ENCODE measurements at regions not wholly inside any gene's neighbourhood (a gene's known extent, or its start where the extent isn't known, plus 50 kb on each side); places are given as distances from the start of the nearest gene placed in this dataset.

GRCh38 chr1:55860798-55861519 is 645.8 kb upstream of the USP24 start:
- no peak overlapping the region for H3K27ac Mint-ChIP-seq
- H3K9me3 ChIP-seq = no peaks in the 10 kb centered on the region
- no peaks in the 10 kb centered on the region for H3K36me3 Mint-ChIP-seq
- CTCF ChIA-PET = no interaction called here
- WGBS (ENCODE audit: insufficient coverage) = 84% methylated on average over 2 of the region's 6 CpGs
- ATAC-seq (replicated peaks in 1 of 4) = no peak
- H3K9me3 Mint-ChIP-seq = no peaks in the 10 kb centered on the region
- no peak for DNase-seq
- POLR2A ChIA-PET = no interaction called here
- no peaks in the 10 kb centered on the region for H3K4me1 ChIP-seq (ENCODE audit: control insufficient read depth in 1 of 2, extremely low read depth in 1 of 2, insufficient read depth in 2 of 2, low read length in 2 of 2)
- H3K27ac ChIP-seq (ENCODE audit: low read length) = no peak overlapping the region
- H3K27me3 Mint-ChIP-seq = no peaks in the 10 kb centered on the region
- H3K27me3 ChIP-seq (replicated peaks in 1 of 2; ENCODE audit: control insufficient read depth in 2 of 2, extremely low read depth in 1 of 2, insufficient read depth in 2 of 2, low read length in 1 of 2) = no peaks in the 10 kb centered on the region
- no peaks in the 10 kb centered on the region for H3K4me1 Mint-ChIP-seq
- H3K36me3 ChIP-seq (ENCODE audit: control insufficient read depth in 2 of 2, extremely low read depth in 1 of 2, insufficient read depth in 1 of 2, low read length in 1 of 2) = no peaks in the 10 kb centered on the region
- H3K4me3 Mint-ChIP-seq = no peak overlapping the region
- no peak overlapping the region for H3K4me3 ChIP-seq (ENCODE audit: control insufficient read depth in 1 of 2, extremely low read depth in 1 of 2, low read length in 1 of 2)

GRCh38 chr1:55860326-55860725 is 645.2 kb upstream of the USP24 start:
- no CpG with 5 or more reads among the region's 1 CpG for WGBS (ENCODE audit: insufficient coverage)
- H3K27me3 Mint-ChIP-seq = no peaks in the 10 kb centered on the region
- H3K9me3 Mint-ChIP-seq = no peaks in the 10 kb centered on the region
- Histone ChIP-seq H3K9me3 (no peaks in the 10 kb centered on the region), H3K4me1 (ENCODE audit: control insufficient read depth in 1 of 2, extremely low read depth in 1 of 2, insufficient read depth in 2 of 2, low read length in 2 of 2) (no peaks in the 10 kb centered on the region), H3K4me3 (ENCODE audit: control insufficient read depth in 1 of 2, extremely low read depth in 1 of 2, low read length in 1 of 2) (no peak overlapping the region), H3K27me3 (replicated peaks in 1 of 2; ENCODE audit: control insufficient read depth in 2 of 2, extremely low read depth in 1 of 2, insufficient read depth in 2 of 2, low read length in 1 of 2) (no peaks in the 10 kb centered on the region), H3K36me3 (ENCODE audit: control insufficient read depth in 2 of 2, extremely low read depth in 1 of 2, insufficient read depth in 1 of 2, low read length in 1 of 2) (no peaks in the 10 kb centered on the region), H3K27ac (ENCODE audit: low read length) (no peak overlapping the region)
- H3K27ac Mint-ChIP-seq = no peak overlapping the region
- no peak overlapping the region for H3K4me3 Mint-ChIP-seq
- ChIA-PET POLR2A (no interaction called here), CTCF (no interaction called here)
- H3K4me1 Mint-ChIP-seq = no peaks in the 10 kb centered on the region
- no peak for ATAC-seq (replicated peaks in 1 of 4)
- DNase-seq = no peak
- H3K36me3 Mint-ChIP-seq = no peaks in the 10 kb centered on the region

DNA sequence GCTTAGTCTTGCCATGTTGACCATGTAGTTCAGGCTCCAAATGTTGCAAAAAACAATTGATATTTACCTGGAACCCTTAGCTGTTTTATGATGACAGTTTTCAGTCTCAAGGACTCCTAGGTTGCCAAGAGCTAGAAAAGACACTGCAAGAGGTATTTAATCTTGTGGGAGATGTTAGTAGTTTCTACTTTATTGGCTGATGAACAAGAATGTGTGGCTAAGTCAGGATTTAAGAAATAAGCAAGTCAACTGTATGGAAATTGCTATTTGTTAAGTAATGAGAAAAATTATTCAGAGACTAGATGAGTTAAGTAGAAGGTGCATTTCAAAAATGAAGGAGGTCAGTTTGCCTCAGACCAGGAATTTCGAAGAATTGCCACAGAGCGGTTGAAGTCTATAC is 639.7 kb upstream of the USP24 start:
- Mint-ChIP-seq H3K9me3 (peaks cover 0 to 7% (median 0%) of the 10 kb centered on the region in 3 donors), H3K36me3 (no peaks in the 10 kb centered on the region), H3K4me1 (no peaks in the 10 kb centered on the region), H3K27me3 (peaks cover 0 to 4% of the 10 kb centered on the region in 2 donors), H3K27ac (no peak overlapping the region), H3K4me3 (no peak overlapping the region)
- ChIA-PET CTCF (no interaction called here), POLR2A (no interaction called here)
- WGBS (ENCODE audit: insufficient coverage) = no CpG with 5 or more reads among the region's 2 CpGs
- Histone ChIP-seq H3K9me3 (no peaks in the 10 kb centered on the region), H3K27ac (ENCODE audit: low read length) (no peak overlapping the region), H3K4me3 (ENCODE audit: control insufficient read depth in 1 of 2, extremely low read depth in 1 of 2, low read length in 1 of 2) (no peak overlapping the region), H3K4me1 (ENCODE audit: control insufficient read depth in 1 of 2, extremely low read depth in 1 of 2, insufficient read depth in 2 of 2, low read length in 2 of 2) (no peaks in the 10 kb centered on the region), H3K27me3 (replicated peaks in 1 of 2; ENCODE audit: control insufficient read depth in 2 of 2, extremely low read depth in 1 of 2, insufficient read depth in 2 of 2, low read length in 1 of 2) (no peaks in the 10 kb centered on the region), H3K36me3 (ENCODE audit: control insufficient read depth in 2 of 2, extremely low read depth in 1 of 2, insufficient read depth in 1 of 2, low read length in 1 of 2) (no peaks in the 10 kb centered on the region)
- DNase-seq (no peak), ATAC-seq (replicated peaks in 1 of 4) (no peak)

DNA sequence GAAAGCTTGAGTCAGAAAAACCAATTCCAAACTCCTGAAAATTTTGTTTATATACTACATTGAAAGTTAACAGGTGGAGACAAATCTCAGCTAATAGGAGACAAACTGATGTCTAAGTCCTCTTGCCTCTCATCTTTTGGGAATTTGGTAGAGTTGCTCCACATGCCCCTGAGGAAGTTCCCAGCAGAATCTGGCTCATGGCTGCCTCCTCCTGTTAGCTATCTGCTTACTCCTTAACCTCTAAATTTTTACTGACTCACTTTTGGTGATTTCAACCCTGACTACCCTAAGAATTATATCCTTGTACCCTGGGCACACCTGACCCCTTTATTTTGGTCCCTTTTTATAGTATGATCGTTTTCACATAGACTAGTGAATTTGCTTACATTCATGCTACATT is 633.7 kb upstream of the USP24 start:
- no peak for DNase-seq
- H3K9me3 ChIP-seq = no peaks in the 10 kb centered on the region
- H3K27me3 Mint-ChIP-seq = peaks cover 0 to 4% of the 10 kb centered on the region in 2 donors
- no peak overlapping the region for H3K27ac ChIP-seq (ENCODE audit: low read length)
- H3K36me3 ChIP-seq (ENCODE audit: control insufficient read depth in 2 of 2, extremely low read depth in 1 of 2, insufficient read depth in 1 of 2, low read length in 1 of 2) = no peaks in the 10 kb centered on the region
- H3K4me1 Mint-ChIP-seq = no peaks in the 10 kb centered on the region
- no peaks in the 10 kb centered on the region for H3K36me3 Mint-ChIP-seq
- ATAC-seq (replicated peaks in 1 of 4) = no peak
- H3K27ac Mint-ChIP-seq = no peak overlapping the region
- WGBS (ENCODE audit: insufficient coverage) = no CpG with 5 or more reads among the region's 1 CpG
- H3K4me1 ChIP-seq (ENCODE audit: control insufficient read depth in 1 of 2, extremely low read depth in 1 of 2, insufficient read depth in 2 of 2, low read length in 2 of 2) = no peaks in the 10 kb centered on the region
- ChIA-PET CTCF (no interaction called here), POLR2A (no interaction called here)
- no peak overlapping the region for H3K4me3 ChIP-seq (ENCODE audit: control insufficient read depth in 1 of 2, extremely low read depth in 1 of 2, low read length in 1 of 2)
- H3K9me3 Mint-ChIP-seq = peaks cover 0 to 8% (median 0%) of the 10 kb centered on the region in 3 donors
- H3K4me3 Mint-ChIP-seq = no peak overlapping the region
- H3K27me3 ChIP-seq (replicated peaks in 1 of 2; ENCODE audit: control insufficient read depth in 2 of 2, extremely low read depth in 1 of 2, insufficient read depth in 2 of 2, low read length in 1 of 2) = no peaks in the 10 kb centered on the region

DNA sequence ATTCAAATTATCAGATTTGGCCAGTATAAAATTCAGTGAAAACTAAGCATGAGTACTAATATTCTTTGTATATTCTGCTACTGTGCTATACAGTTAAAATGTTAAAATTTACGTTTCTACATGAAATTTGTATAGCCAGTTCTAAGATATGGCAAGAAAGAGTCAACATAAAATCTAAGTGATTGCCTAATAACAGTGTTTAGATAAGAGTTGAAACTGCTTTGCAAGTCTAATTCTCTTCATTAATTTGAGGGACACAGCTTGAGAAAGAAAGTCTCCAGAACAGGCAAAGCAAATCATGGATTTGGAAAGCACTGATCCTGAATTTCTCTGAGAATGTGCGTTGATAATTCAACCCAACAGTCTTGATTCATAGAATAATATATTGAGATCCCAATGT is 630.9 kb upstream of the USP24 start:
- CTCF ChIA-PET = no interaction called here
- no peak overlapping the region for H3K27ac ChIP-seq (ENCODE audit: low read length)
- no peaks in the 10 kb centered on the region for H3K36me3 Mint-ChIP-seq
- H3K4me1 Mint-ChIP-seq = no peaks in the 10 kb centered on the region
- no peak overlapping the region for H3K27ac Mint-ChIP-seq
- H3K9me3 ChIP-seq = no peaks in the 10 kb centered on the region
- no CpG with 5 or more reads among the region's 2 CpGs for WGBS (ENCODE audit: insufficient coverage)
- H3K9me3 Mint-ChIP-seq = peaks cover 0 to 6% (median 3%) of the 10 kb centered on the region in 3 donors
- H3K27me3 Mint-ChIP-seq = peaks cover 0 to 4% of the 10 kb centered on the region in 2 donors
- DNase-seq (no peak), ATAC-seq (replicated peaks in 1 of 4) (no peak)
- POLR2A ChIA-PET = no interaction called here
- H3K4me3 ChIP-seq (ENCODE audit: control insufficient read depth in 1 of 2, extremely low read depth in 1 of 2, low read length in 1 of 2) = no peak overlapping the region
- no peaks in the 10 kb centered on the region for H3K27me3 ChIP-seq (replicated peaks in 1 of 2; ENCODE audit: control insufficient read depth in 2 of 2, extremely low read depth in 1 of 2, insufficient read depth in 2 of 2, low read length in 1 of 2)
- no peaks in the 10 kb centered on the region for H3K36me3 ChIP-seq (ENCODE audit: control insufficient read depth in 2 of 2, extremely low read depth in 1 of 2, insufficient read depth in 1 of 2, low read length in 1 of 2)
- no peaks in the 10 kb centered on the region for H3K4me1 ChIP-seq (ENCODE audit: control insufficient read depth in 1 of 2, extremely low read depth in 1 of 2, insufficient read depth in 2 of 2, low read length in 2 of 2)
- no peak overlapping the region for H3K4me3 Mint-ChIP-seq

DNA sequence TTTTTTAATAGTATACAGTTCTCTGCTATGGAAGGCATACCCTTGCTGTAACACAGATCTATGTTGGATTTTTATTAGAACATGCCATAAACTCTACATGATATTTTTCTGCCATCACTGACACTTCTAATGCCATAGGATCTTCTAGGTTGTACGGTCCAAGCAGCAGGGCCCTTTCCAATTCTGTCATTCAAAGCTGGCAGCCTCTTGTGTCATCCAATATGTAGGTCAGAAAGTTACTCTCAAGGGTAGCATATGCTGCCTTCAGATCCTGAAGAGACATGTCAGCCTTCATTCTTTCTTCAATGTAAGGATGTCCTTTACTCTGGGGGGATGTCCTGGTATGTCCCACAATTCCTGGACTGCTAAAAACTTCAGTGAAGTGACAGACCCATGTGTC is 629.2 kb upstream of the USP24 start:
- H3K27ac ChIP-seq (ENCODE audit: low read length) = no peak overlapping the region
- Mint-ChIP-seq H3K4me3 (no peak overlapping the region), H3K27me3 (peaks cover 6 to 8% of the 10 kb centered on the region in 2 donors), H3K4me1 (no peaks in the 10 kb centered on the region), H3K9me3 (peaks cover 0 to 5% (median 3%) of the 10 kb centered on the region in 3 donors), H3K36me3 (no peaks in the 10 kb centered on the region), H3K27ac (no peak overlapping the region)
- WGBS (ENCODE audit: insufficient coverage) = no CpG with 5 or more reads among the region's 1 CpG
- DNase-seq = no peak
- no peak overlapping the region for H3K4me3 ChIP-seq (ENCODE audit: control insufficient read depth in 1 of 2, extremely low read depth in 1 of 2, low read length in 1 of 2)
- no peaks in the 10 kb centered on the region for H3K27me3 ChIP-seq (replicated peaks in 1 of 2; ENCODE audit: control insufficient read depth in 2 of 2, extremely low read depth in 1 of 2, insufficient read depth in 2 of 2, low read length in 1 of 2)
- no peaks in the 10 kb centered on the region for H3K4me1 ChIP-seq (ENCODE audit: control insufficient read depth in 1 of 2, extremely low read depth in 1 of 2, insufficient read depth in 2 of 2, low read length in 2 of 2)
- H3K36me3 ChIP-seq (ENCODE audit: control insufficient read depth in 2 of 2, extremely low read depth in 1 of 2, insufficient read depth in 1 of 2, low read length in 1 of 2) = no peaks in the 10 kb centered on the region
- CTCF ChIA-PET = no interaction called here
- no peak for ATAC-seq (replicated peaks in 1 of 4)
- H3K9me3 ChIP-seq = no peaks in the 10 kb centered on the region
- POLR2A ChIA-PET = no interaction called here

DNA sequence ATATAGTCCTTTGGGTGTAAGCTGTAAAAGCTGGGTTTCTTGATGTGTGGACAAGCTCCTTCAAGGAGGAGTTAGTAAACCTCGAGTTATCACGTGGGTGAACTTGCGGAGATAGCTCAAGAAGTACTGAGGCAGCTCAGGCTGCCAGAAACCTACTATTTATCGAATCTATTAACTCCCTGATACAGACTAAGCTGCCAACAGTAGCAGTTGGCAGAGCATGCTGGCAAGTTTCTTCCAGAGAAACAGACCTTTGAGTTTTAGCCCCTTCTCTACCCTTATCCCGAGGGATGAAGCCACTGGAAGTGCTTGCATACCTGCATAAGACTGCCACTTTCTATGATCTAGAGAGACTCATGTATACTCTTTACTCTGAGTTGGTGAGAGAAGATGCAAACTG is 624.5 kb upstream of the USP24 start:
- DNase-seq (no peak), ATAC-seq (replicated peaks in 1 of 4) (no peak)
- H3K4me3 ChIP-seq (ENCODE audit: control insufficient read depth in 1 of 2, extremely low read depth in 1 of 2, low read length in 1 of 2) = no peak overlapping the region
- H3K9me3 ChIP-seq = no peaks in the 10 kb centered on the region
- Mint-ChIP-seq H3K4me1 (no peaks in the 10 kb centered on the region), H3K27ac (no peak overlapping the region), H3K27me3 (peaks cover 6 to 11% of the 10 kb centered on the region in 2 donors), H3K9me3 (peaks cover 0 to 5% (median 3%) of the 10 kb centered on the region in 3 donors), H3K36me3 (no peaks in the 10 kb centered on the region), H3K4me3 (no peak overlapping the region)
- no peaks in the 10 kb centered on the region for H3K27me3 ChIP-seq (replicated peaks in 1 of 2; ENCODE audit: control insufficient read depth in 2 of 2, extremely low read depth in 1 of 2, insufficient read depth in 2 of 2, low read length in 1 of 2)
- H3K36me3 ChIP-seq (ENCODE audit: control insufficient read depth in 2 of 2, extremely low read depth in 1 of 2, insufficient read depth in 1 of 2, low read length in 1 of 2) = no peaks in the 10 kb centered on the region
- H3K27ac ChIP-seq (ENCODE audit: low read length) = no peak overlapping the region
- CTCF ChIA-PET = no interaction called here
- WGBS (ENCODE audit: insufficient coverage) = 72% methylated on average over 3 of the region's 5 CpGs
- POLR2A ChIA-PET = no interaction called here
- no peaks in the 10 kb centered on the region for H3K4me1 ChIP-seq (ENCODE audit: control insufficient read depth in 1 of 2, extremely low read depth in 1 of 2, insufficient read depth in 2 of 2, low read length in 2 of 2)
